ENCODE measurements at regions not wholly inside any gene's neighbourhood (a gene's known extent, or its start where the extent isn't known, plus 50 kb on each side); places are given as distances from the start of the nearest gene placed in this dataset.

DNA sequence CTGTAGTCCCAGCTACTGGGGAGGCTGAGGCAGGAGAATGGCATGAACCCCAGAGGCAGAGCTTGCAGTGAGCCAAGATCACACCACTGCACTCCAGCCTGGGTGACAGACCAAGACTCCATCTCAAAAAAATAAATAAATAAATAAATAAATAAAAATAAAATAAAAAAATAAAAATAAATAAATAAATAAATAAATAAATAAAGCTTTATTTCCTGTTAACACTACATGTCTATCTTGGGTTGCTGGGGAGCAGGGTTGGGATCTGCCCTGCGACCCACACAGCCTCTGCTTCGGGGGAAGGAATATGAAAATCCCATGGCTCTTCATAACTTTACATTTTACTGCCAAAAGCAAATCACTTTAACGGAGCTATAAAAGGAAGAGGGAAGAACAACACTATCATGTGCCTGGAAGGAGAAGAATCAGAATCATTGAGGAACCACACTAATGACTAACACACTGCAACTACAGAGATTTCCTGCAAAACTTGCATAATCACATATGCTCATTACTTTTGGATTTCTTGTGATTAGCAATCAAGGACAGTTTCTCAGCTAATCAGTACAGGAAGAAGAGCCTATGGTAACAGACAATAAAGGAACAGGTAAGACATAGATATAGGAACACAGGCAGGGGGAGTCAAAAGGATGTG lies 72.8 kb upstream of the CD55 start:
- H3K4me1 ChIP-seq (ENCODE audit: insufficient read depth, low read length, poor library complexity, severe bottlenecking): no peaks in the 10 kb centered on the region
- CTCF ChIA-PET: no interaction called here

DNA sequence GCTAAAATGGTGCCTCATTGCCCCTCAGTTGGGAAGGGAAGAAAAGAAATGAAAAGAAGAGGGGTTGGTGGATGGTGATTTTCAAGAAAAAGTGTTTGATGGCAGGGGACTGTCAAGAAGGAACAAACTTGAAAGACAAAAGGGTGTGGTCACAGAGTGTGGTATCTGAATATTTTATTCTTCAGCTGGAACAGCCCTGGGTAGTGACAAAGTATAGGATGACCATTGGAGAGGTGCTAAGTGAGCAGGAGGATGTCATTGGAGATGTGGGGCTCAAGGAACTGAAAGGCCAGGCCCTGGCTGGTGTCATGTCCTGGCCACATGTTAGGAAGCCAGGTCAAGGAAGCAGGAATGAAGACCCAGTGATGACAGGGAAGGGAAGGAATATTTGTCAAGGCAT lies 71.0 kb upstream of the CD55 start:
- Histone ChIP-seq H3K36me3 (ENCODE audit: insufficient read depth, low read length, poor library complexity, severe bottlenecking) (no peaks in the 10 kb centered on the region), H3K4me1 (ENCODE audit: insufficient read depth, low read length, poor library complexity, severe bottlenecking) (no peaks in the 10 kb centered on the region), H3K9me3 (ENCODE audit: low read depth, low read length, poor library complexity, severe bottlenecking) (no peaks in the 10 kb centered on the region), H3K4me3 (ENCODE audit: low read depth, low read length, poor library complexity, severe bottlenecking) (no peak overlapping the region), H3K27ac (ENCODE audit: low read depth, low read length, poor library complexity, severe bottlenecking) (no peak overlapping the region), H3K27me3 (replicated peaks; ENCODE audit: insufficient read depth, low read depth, low read length, poor library complexity) (no peaks in the 10 kb centered on the region)
- intact Hi-C loops (cut with micrococcal nuclease; ENCODE audit: unreplicated experiment): no loop called here
- CTCF ChIA-PET: no interaction called here
- no TSS peak for BruUV-seq (replicated peaks)
- no peak for TF ChIP-seq EZH2 (IDR thresholded peaks at IDR 0.05; ENCODE audit: borderline replicate concordance, low read depth, low read length, poor library complexity, severe bottlenecking)
- TF ChIP-seq, protein P1, sequence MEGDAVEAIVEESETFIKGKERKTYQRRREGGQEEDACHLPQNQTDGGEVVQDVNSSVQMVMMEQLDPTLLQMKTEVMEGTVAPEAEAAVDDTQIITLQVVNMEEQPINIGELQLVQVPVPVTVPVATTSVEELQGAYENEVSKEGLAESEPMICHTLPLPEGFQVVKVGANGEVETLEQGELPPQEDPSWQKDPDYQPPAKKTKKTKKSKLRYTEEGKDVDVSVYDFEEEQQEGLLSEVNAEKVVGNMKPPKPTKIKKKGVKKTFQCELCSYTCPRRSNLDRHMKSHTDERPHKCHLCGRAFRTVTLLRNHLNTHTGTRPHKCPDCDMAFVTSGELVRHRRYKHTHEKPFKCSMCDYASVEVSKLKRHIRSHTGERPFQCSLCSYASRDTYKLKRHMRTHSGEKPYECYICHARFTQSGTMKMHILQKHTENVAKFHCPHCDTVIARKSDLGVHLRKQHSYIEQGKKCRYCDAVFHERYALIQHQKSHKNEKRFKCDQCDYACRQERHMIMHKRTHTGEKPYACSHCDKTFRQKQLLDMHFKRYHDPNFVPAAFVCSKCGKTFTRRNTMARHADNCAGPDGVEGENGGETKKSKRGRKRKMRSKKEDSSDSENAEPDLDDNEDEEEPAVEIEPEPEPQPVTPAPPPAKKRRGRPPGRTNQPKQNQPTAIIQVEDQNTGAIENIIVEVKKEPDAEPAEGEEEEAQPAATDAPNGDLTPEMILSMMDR (conservative IDR thresholded peaks at IDR 0.05; ENCODE audit: low read depth, low read length): no peak
- no peak for DNase-seq (ENCODE audit: low spot score)
- POLR2A ChIA-PET (ENCODE audit: low non-redundant PET): no interaction called here

More for the DNA sequence above, 72.8 kb upstream of the CD55 start:
- no peaks in the 10 kb centered on the region for H3K9me3 ChIP-seq (ENCODE audit: low read depth, low read length, poor library complexity, severe bottlenecking)
- no peak overlapping the region for H3K4me3 ChIP-seq (ENCODE audit: low read depth, low read length, poor library complexity, severe bottlenecking)
- TF ChIP-seq EZH2 (IDR thresholded peaks at IDR 0.05; ENCODE audit: borderline replicate concordance, low read depth, low read length, poor library complexity, severe bottlenecking): no peak
- intact Hi-C loops (cut with micrococcal nuclease; ENCODE audit: unreplicated experiment): no loop called here
- H3K36me3 ChIP-seq (ENCODE audit: insufficient read depth, low read length, poor library complexity, severe bottlenecking): no peaks in the 10 kb centered on the region
- POLR2A ChIA-PET (ENCODE audit: low non-redundant PET): no interaction called here
- no peak overlapping the region for H3K27ac ChIP-seq (ENCODE audit: low read depth, low read length, poor library complexity, severe bottlenecking)
- BruUV-seq (replicated peaks): no TSS peak
- no peaks in the 10 kb centered on the region for H3K27me3 ChIP-seq (replicated peaks; ENCODE audit: insufficient read depth, low read depth, low read length, poor library complexity)
- no peak for DNase-seq (ENCODE audit: low spot score)

DNA sequence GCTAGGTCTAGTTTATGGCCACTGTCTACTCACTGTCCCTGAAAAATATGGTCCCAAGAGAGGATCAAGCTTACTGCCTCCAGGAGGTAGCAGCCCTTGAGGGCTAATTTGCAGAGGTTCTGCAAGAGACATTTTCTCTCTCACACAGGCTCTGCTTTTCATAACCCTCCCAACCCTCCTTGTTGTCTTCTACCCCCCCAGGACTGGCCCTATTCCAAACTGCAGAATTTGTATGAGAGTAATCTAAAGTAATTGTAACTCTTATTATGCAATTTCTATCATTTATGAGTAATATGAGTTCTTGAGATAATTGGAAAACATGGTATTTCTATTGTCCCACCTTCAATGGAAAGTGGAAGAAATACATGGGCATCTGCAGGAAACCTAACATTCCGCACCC lies 70.4 kb upstream of the CD55 start:
- POLR2A ChIA-PET (ENCODE audit: low non-redundant PET): no interaction called here

More for the DNA sequence above, 70.4 kb upstream of the CD55 start:
- Histone ChIP-seq H3K4me3 (ENCODE audit: low read depth, low read length, poor library complexity, severe bottlenecking) (no peak overlapping the region), H3K4me1 (ENCODE audit: insufficient read depth, low read length, poor library complexity, severe bottlenecking) (no peaks in the 10 kb centered on the region), H3K27me3 (replicated peaks; ENCODE audit: insufficient read depth, low read depth, low read length, poor library complexity) (no peaks in the 10 kb centered on the region), H3K36me3 (ENCODE audit: insufficient read depth, low read length, poor library complexity, severe bottlenecking) (no peaks in the 10 kb centered on the region), H3K9me3 (ENCODE audit: low read depth, low read length, poor library complexity, severe bottlenecking) (no peaks in the 10 kb centered on the region), H3K27ac (ENCODE audit: low read depth, low read length, poor library complexity, severe bottlenecking) (no peak overlapping the region)
- intact Hi-C loops (cut with micrococcal nuclease; ENCODE audit: unreplicated experiment): no loop called here
- TF ChIP-seq, protein P1 (conservative IDR thresholded peaks at IDR 0.05; ENCODE audit: low read depth, low read length): no peak
- no peak for TF ChIP-seq EZH2 (IDR thresholded peaks at IDR 0.05; ENCODE audit: borderline replicate concordance, low read depth, low read length, poor library complexity, severe bottlenecking)
- no peak for DNase-seq (ENCODE audit: low spot score)
- CTCF ChIA-PET: no interaction called here
- BruUV-seq (replicated peaks): no TSS peak
